ENCODE measurements at regions not wholly inside any gene's neighbourhood (a gene's known extent, or its start where the extent isn't known, plus 50 kb on each side); places are given as distances from the start of the nearest gene placed in this dataset.

DNA sequence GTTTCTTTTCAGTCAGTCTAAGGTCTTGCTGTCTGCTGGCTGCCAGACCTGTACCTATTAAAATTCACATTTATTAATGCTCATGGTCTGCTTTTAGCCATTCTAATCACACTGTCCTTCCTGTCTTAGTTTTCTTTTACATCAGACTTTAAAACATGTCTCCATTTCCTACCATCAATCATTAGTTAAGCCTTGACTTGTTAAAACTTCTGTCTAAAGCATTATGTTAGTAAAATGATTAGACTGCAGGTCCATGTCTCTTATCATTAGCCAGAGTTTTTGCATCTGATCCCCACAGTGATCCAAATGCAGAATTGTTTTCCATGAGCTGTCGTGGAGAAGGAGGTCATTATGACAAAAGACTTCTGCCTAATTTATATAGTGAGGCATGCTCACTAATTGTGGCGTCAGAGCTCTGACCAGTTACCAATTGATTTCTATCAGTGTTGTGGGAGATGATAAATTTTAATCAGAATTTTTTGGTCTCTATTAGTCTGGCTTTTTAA lies 226.5 kb downstream of the DKK1 start:
- TF ChIP-seq, protein P1, sequence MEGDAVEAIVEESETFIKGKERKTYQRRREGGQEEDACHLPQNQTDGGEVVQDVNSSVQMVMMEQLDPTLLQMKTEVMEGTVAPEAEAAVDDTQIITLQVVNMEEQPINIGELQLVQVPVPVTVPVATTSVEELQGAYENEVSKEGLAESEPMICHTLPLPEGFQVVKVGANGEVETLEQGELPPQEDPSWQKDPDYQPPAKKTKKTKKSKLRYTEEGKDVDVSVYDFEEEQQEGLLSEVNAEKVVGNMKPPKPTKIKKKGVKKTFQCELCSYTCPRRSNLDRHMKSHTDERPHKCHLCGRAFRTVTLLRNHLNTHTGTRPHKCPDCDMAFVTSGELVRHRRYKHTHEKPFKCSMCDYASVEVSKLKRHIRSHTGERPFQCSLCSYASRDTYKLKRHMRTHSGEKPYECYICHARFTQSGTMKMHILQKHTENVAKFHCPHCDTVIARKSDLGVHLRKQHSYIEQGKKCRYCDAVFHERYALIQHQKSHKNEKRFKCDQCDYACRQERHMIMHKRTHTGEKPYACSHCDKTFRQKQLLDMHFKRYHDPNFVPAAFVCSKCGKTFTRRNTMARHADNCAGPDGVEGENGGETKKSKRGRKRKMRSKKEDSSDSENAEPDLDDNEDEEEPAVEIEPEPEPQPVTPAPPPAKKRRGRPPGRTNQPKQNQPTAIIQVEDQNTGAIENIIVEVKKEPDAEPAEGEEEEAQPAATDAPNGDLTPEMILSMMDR (IDR thresholded peaks at IDR 0.05; ENCODE audit: low read depth, low read length, missing input control) = no peak
- TF ChIP-seq, protein P2, sequence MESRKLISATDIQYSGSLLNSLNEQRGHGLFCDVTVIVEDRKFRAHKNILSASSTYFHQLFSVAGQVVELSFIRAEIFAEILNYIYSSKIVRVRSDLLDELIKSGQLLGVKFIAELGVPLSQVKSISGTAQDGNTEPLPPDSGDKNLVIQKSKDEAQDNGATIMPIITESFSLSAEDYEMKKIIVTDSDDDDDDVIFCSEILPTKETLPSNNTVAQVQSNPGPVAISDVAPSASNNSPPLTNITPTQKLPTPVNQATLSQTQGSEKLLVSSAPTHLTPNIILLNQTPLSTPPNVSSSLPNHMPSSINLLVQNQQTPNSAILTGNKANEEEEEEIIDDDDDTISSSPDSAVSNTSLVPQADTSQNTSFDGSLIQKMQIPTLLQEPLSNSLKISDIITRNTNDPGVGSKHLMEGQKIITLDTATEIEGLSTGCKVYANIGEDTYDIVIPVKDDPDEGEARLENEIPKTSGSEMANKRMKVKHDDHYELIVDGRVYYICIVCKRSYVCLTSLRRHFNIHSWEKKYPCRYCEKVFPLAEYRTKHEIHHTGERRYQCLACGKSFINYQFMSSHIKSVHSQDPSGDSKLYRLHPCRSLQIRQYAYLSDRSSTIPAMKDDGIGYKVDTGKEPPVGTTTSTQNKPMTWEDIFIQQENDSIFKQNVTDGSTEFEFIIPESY (IDR thresholded peaks at IDR 0.05) = no peak
- TF ChIP-seq TAF1 (conservative IDR thresholded peaks at IDR 0.05) (no peak), HNF4A (conservative IDR thresholded peaks at IDR 0.05) (no peak), RXRA (IDR thresholded peaks at IDR 0.05) (no peak), NR2F2 (IDR thresholded peaks at IDR 0.05) (no peak), EGR1 (IDR thresholded peaks at IDR 0.05; ENCODE audit: low read depth in 2 of 2) (no peak), HNF4G (IDR thresholded peaks at IDR 0.05) (no peak), YY1 (IDR thresholded peaks at IDR 0.05) (no peak), GABPA (IDR thresholded peaks at IDR 0.05 in 1 of 2, conservative IDR thresholded peaks at IDR 0.05 in 1 of 2) (no peak), FOXA1 (IDR thresholded peaks at IDR 0.05) (no peak)
- TF ChIP-seq, protein P3, sequence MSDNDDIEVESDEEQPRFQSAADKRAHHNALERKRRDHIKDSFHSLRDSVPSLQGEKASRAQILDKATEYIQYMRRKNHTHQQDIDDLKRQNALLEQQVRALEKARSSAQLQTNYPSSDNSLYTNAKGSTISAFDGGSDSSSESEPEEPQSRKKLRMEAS (IDR thresholded peaks at IDR 0.05) = no peak
- TF ChIP-seq, protein P4, sequence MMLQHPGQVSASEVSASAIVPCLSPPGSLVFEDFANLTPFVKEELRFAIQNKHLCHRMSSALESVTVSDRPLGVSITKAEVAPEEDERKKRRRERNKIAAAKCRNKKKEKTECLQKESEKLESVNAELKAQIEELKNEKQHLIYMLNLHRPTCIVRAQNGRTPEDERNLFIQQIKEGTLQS (IDR thresholded peaks at IDR 0.05) = no peak
